Breast epithelium (tissue), 3 donors: ENCODE measurements at regions not wholly inside any gene's neighbourhood (a gene's known extent, or its start where the extent isn't known, plus 50 kb on each side); places are given as distances from the start of the nearest gene placed in this dataset.

Experiments used
- CTCF ChIP-seq, 3 donors: fragments of 450-650 bp; IDR thresholded peaks; one replicate each; pipeline ENCODE4 v1.5.1; 2016 to 2017; ENCODE audit warnings: antibody characterized with exemption in 3 of 3, mild to moderate bottlenecking in 3 of 3, moderate library complexity in 3 of 3
- POLR2AphosphoS5 ChIP-seq, 3 donors: sonication (generic); formaldehyde crosslinking; IDR thresholded peaks; one replicate each; pipeline ENCODE4 v1.6.1; 2017; ENCODE audit warnings: antibody characterized with exemption in 3 of 3

DNA sequence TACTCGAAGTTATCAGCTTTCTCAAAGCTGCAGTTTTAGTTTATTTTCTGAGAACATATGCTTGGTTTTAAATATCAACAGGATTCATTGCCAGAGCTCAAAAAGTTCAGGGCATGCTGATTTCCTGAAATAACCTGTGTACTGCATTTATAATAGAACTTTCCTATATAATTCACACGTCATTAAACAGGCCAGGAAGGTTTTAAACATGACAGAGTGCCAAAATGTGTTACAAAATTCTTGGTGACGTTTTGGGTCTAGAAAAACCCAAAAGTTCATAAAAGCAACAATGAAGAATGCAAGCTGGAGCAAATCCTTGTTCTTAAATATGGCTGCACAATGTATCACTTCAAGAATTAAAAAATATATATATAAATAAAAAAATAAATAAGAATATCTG lies 1139.1 kb downstream of the CDH11 start:
- TF ChIP-seq CTCF (IDR thresholded peaks at IDR 0.05) (no peak), POLR2AphosphoS5 (IDR thresholded peaks at IDR 0.05) (no peak)
